ENCODE measurements at regions not wholly inside any gene's neighbourhood (a gene's known extent, or its start where the extent isn't known, plus 50 kb on each side); places are given as distances from the start of the nearest gene placed in this dataset.

- TF ChIP-seq CHD7 (IDR thresholded peaks at IDR 0.05; ENCODE audit: insufficient replicate concordance, low read length) (no peak), CREB1 (IDR thresholded peaks at IDR 0.05) (no peak)
Observed at GRCh38 chr3:76938962-76939361, 100.9 kb upstream of the ROBO2 start (continued).

Measured in H1 (cell line).